ENCODE measurements at regions not wholly inside any gene's neighbourhood (a gene's known extent, or its start where the extent isn't known, plus 50 kb on each side); places are given as distances from the start of the nearest gene placed in this dataset.
"Not testable (repeated sequence)": the region's sequence is repeated elsewhere in the genome, so short reads cannot be mapped to it uniquely, and the experiment has no call there.

- TF ChIP-seq SUZ12 (IDR thresholded peaks at IDR 0.05); FOXM1 (IDR thresholded peaks at IDR 0.05; ENCODE audit: borderline replicate concordance); TARDBP (IDR thresholded peaks at IDR 0.05); NFRKB (IDR thresholded peaks at IDR 0.05); ARNT (IDR thresholded peaks at IDR 0.05): not testable (repeated sequence)
These were observed 1614.5 kb downstream of the SPATA31A7 start for GRCh38 chr9:62804314-62804713.
